Suprapubic skin (tissue), 4 donors: ENCODE measurements at regions not wholly inside any gene's neighbourhood (a gene's known extent, or its start where the extent isn't known, plus 50 kb on each side); places are given as distances from the start of the nearest gene placed in this dataset.
A peak's percentile ranks its signal among the peaks of the same experiment; 100 is the strongest.
"Not testable (repeated sequence)": the region's sequence is repeated elsewhere in the genome, so short reads cannot be mapped to it uniquely, and the experiment has no call there.

Experiments
- DNase-seq, 2 donors: peaks; one replicate each; pipeline ENCODE4 v3.0.0-alpha.2; 2019; ENCODE audit warnings: low spot score in 2 of 2
- H3K27ac ChIP-seq: fragments of 200-600 bp; sonication (generic); one replicate; pipeline ENCODE4 v1.5.1; 2019
- H3K27me3 ChIP-seq: fragments of 200-600 bp; sonication (generic); one replicate; pipeline ENCODE4 v1.5.1; 2019
- H3K36me3 ChIP-seq: fragments of 200-600 bp; sonication (generic); one replicate; pipeline ENCODE4 v1.5.1; 2019
- H3K4me1 ChIP-seq: fragments of 200-600 bp; sonication (generic); one replicate; pipeline ENCODE4 v1.5.1; 2019
- H3K4me3 ChIP-seq: fragments of 200-600 bp; sonication (generic); one replicate; pipeline ENCODE4 v1.5.1; 2019; ENCODE audit warnings: mild to moderate bottlenecking
- H3K9me3 ChIP-seq: fragments of 200-600 bp; sonication (generic); one replicate; pipeline ENCODE4 v1.5.1; 2019
- CTCF ChIP-seq, 2 donors: fragments of 200-600 bp in 1 of 2; fragments of 450-650 bp in 1 of 2; sonication (generic) in 1 of 2; IDR thresholded peaks; one replicate each; pipeline ENCODE4 v1.5.1; 2016 to 2019; ENCODE audit warnings: antibody characterized with exemption in 2 of 2, mild to moderate bottlenecking in 1 of 2, moderate library complexity in 1 of 2
- EP300 ChIP-seq: sonication (generic); formaldehyde crosslinking; IDR thresholded peaks from one replicate; pipeline ENCODE4 v1.6.1; 2017; ENCODE audit warnings: antibody characterized with exemption
- POLR2A ChIP-seq, 2 donors: fragments of 450-650 bp; IDR thresholded peaks; one replicate each; pipeline ENCODE4 v1.6.1; 2017; ENCODE audit warnings: antibody characterized with exemption in 2 of 2, mild to moderate bottlenecking in 2 of 2, moderate library complexity in 2 of 2
- POLR2AphosphoS5 ChIP-seq, 3 donors: sonication (generic); formaldehyde crosslinking; IDR thresholded peaks; one replicate each; pipeline ENCODE4 v1.6.1; 2017; ENCODE audit warnings: antibody characterized with exemption in 3 of 3
- WGBS: methylation state at CpG from one replicate; pipeline ENCODE4 v1.1.5; 2018; 5-methylcytosine and 5-hydroxymethylcytosine counted together

- peak; percentile 90 to 96 for DNase-seq
- no peaks in the 10 kb centered on the region for H3K36me3 ChIP-seq
- no peaks in the 10 kb centered on the region for H3K9me3 ChIP-seq
- 14% methylated on average over 33 of the region's 45 CpGs for WGBS
- H3K4me1 ChIP-seq: peaks cover 12% of the 10 kb centered on the region
- TF ChIP-seq EP300: no peak
- no peak for TF ChIP-seq POLR2AphosphoS5 (IDR thresholded peaks at IDR 0.05)
- no peak for TF ChIP-seq CTCF (IDR thresholded peaks at IDR 0.05)
- TF ChIP-seq POLR2A (IDR thresholded peaks at IDR 0.05): no peak
- peak overlapping the region; percentile 52 for H3K4me3 ChIP-seq
- H3K27ac ChIP-seq: peak overlapping the region; percentile 79
- no peaks in the 10 kb centered on the region for H3K27me3 ChIP-seq
These were observed 133.3 kb downstream of the TBC1D2B start for GRCh38 chr15:77944002-77944867.

GRCh38 chr15:77942611-77943211 is 134.8 kb downstream of the TBC1D2B start:
- peaks cover 12% of the 10 kb centered on the region for H3K4me1 ChIP-seq

GRCh38 chr15:77941090-77941827 is 136.3 kb downstream of the TBC1D2B start:
- peaks cover 12% of the 10 kb centered on the region for H3K4me1 ChIP-seq
- not testable (repeated sequence) for H3K27ac ChIP-seq, H3K9me3 ChIP-seq, H3K4me3 ChIP-seq, H3K36me3 ChIP-seq, DNase-seq, H3K27me3 ChIP-seq
- WGBS: 92% methylated on average over 5 of the region's 25 CpGs

More at GRCh38 chr15:77942611-77943211, 134.8 kb downstream of the TBC1D2B start:
- 87% methylated on average over 6 of the region's 6 CpGs for WGBS
- Histone ChIP-seq H3K27me3 (no peaks in the 10 kb centered on the region), H3K4me3 (no peak overlapping the region), H3K9me3 (no peaks in the 10 kb centered on the region), H3K36me3 (no peaks in the 10 kb centered on the region), H3K27ac (no peak overlapping the region)
- DNase-seq: no peak
- TF ChIP-seq EP300 (no peak), POLR2A (IDR thresholded peaks at IDR 0.05) (no peak), CTCF (IDR thresholded peaks at IDR 0.05) (no peak), POLR2AphosphoS5 (IDR thresholded peaks at IDR 0.05) (no peak)

- H3K27ac ChIP-seq: no peak overlapping the region
- peaks cover 12% of the 10 kb centered on the region for H3K4me1 ChIP-seq
- no peaks in the 10 kb centered on the region for H3K36me3 ChIP-seq
- no peak for DNase-seq
- WGBS: 69% methylated on average over 5 of the region's 8 CpGs
- no peak for TF ChIP-seq EP300
- TF ChIP-seq CTCF (IDR thresholded peaks at IDR 0.05): no peak
- TF ChIP-seq POLR2AphosphoS5 (IDR thresholded peaks at IDR 0.05): no peak
- no peak for TF ChIP-seq POLR2A (IDR thresholded peaks at IDR 0.05)
- H3K9me3 ChIP-seq: no peaks in the 10 kb centered on the region
- H3K27me3 ChIP-seq: no peaks in the 10 kb centered on the region
- H3K4me3 ChIP-seq: no peak overlapping the region
These were observed 137.0 kb downstream of the TBC1D2B start for GRCh38 chr15:77940381-77940947.

- no peaks in the 10 kb centered on the region for H3K9me3 ChIP-seq
- no peaks in the 10 kb centered on the region for H3K36me3 ChIP-seq
- 73% methylated on average over 11 of the region's 12 CpGs for WGBS
- peaks cover 11% of the 10 kb centered on the region for H3K4me1 ChIP-seq
- H3K4me3 ChIP-seq: no peak overlapping the region
- TF ChIP-seq POLR2A (IDR thresholded peaks at IDR 0.05): no peak
- no peak for TF ChIP-seq CTCF (IDR thresholded peaks at IDR 0.05)
- no peak for TF ChIP-seq POLR2AphosphoS5 (IDR thresholded peaks at IDR 0.05)
- no peak for TF ChIP-seq EP300
- no peaks in the 10 kb centered on the region for H3K27me3 ChIP-seq
- no peak overlapping the region for H3K27ac ChIP-seq
- DNase-seq: no peak
These were observed 137.7 kb downstream of the TBC1D2B start for GRCh38 chr15:77939851-77940250.

GRCh38 chr15:77939026-77939425 is 138.5 kb downstream of the TBC1D2B start:
- not testable (repeated sequence) for H3K36me3 ChIP-seq, DNase-seq
- WGBS: 16% methylated on average over 3 of the region's 4 CpGs

GRCh38 chr15:77938546-77938945 is 139.0 kb downstream of the TBC1D2B start:
- H3K36me3 ChIP-seq, H3K27me3 ChIP-seq, H3K4me1 ChIP-seq, H3K4me3 ChIP-seq, H3K9me3 ChIP-seq, DNase-seq, H3K27ac ChIP-seq: not testable (repeated sequence)
- WGBS: 94% methylated on average over 11 of the region's 12 CpGs

More at GRCh38 chr15:77939026-77939425, 138.5 kb downstream of the TBC1D2B start:
- not testable (repeated sequence) for H3K4me1 ChIP-seq, H3K4me3 ChIP-seq, H3K9me3 ChIP-seq, H3K27ac ChIP-seq, H3K27me3 ChIP-seq

GRCh38 chr15:77936567-77936966 is 140.9 kb downstream of the TBC1D2B start:
- not testable (repeated sequence) for H3K27me3 ChIP-seq, H3K4me1 ChIP-seq, H3K9me3 ChIP-seq, H3K4me3 ChIP-seq, DNase-seq, H3K36me3 ChIP-seq, H3K27ac ChIP-seq
